WTC11 (cell line): ENCODE measurements at regions not wholly inside any gene's neighbourhood (a gene's known extent, or its start where the extent isn't known, plus 50 kb on each side); places are given as distances from the start of the nearest gene placed in this dataset.

Source experiments
- ATAC-seq: fragments of 200-7000 bp; cut with Tn5 transposase; 2 replicates; pipeline ENCODE4 v1.10.0; 2021; ENCODE audit warnings: mild to moderate bottlenecking, moderate library complexity
- CTCF ChIA-PET: fragments of 300-600 bp; sonication (Branson Sonifier 250); formaldehyde crosslinking; loops from one replicate; lab custom pipeline; 2021; ENCODE audit warnings: antibody characterized with exemption; lab: Charles Lee
- POLR2A ChIA-PET: fragments of 350-600 bp; sonication (Branson Sonifier 250); formaldehyde crosslinking; loops from one replicate; lab custom pipeline; 2021; ENCODE audit warnings: antibody characterized with exemption; lab: Charles Lee
- DNase-seq: peaks from one replicate; pipeline ENCODE4 v3.0.0; 2021; ENCODE audit warnings: low spot score
- H3K27ac Mint-ChIP-seq: 2 replicates; pipeline ENCODE4 v1.8.0; 2021; ENCODE audit warnings: mixed read lengths
- H3K27me3 Mint-ChIP-seq: 2 replicates; pipeline ENCODE4 v1.8.0; 2021; ENCODE audit warnings: low read depth, mild to moderate bottlenecking, moderate library complexity, mixed read lengths
- H3K36me3 Mint-ChIP-seq: 2 replicates; pipeline ENCODE4 v1.8.0; 2021; ENCODE audit warnings: mixed read lengths
- H3K4me1 Mint-ChIP-seq: 2 replicates; pipeline ENCODE4 v1.8.0; 2022; ENCODE audit warnings: mixed read lengths
- H3K4me3 Mint-ChIP-seq: 2 replicates; pipeline ENCODE4 v1.8.0; 2021; ENCODE audit warnings: mild to moderate bottlenecking, moderate library complexity, mixed read lengths
- H3K9me3 Mint-ChIP-seq: 2 replicates; pipeline ENCODE4 v1.8.0; 2021; ENCODE audit warnings: mixed read lengths
- ETV6 ChIP-seq: sonication (generic); formaldehyde crosslinking; IDR thresholded peaks from 2 replicates; pipeline ENCODE4 v1.8.1; 2022; ENCODE audit warnings: mild to moderate bottlenecking, missing genetic modification reagents
- FOXK1 ChIP-seq: sonication (generic); formaldehyde crosslinking; IDR thresholded peaks from 2 replicates; pipeline ENCODE4 v1.8.0; 2022; ENCODE audit warnings: mild to moderate bottlenecking, moderate library complexity, missing genetic modification reagents
- GRHL2 ChIP-seq: fragments of 250-450 bp; sonication (Bioruptor Pico); IDR thresholded peaks from 2 replicates; pipeline ENCODE4 v1.8.0; 2022; ENCODE audit warnings: mild to moderate bottlenecking, moderate library complexity; ENCODE audit not compliant: insufficient replicate concordance, severe bottlenecking
- MXD4 ChIP-seq: fragments of 250-450 bp; sonication (Bioruptor Pico); IDR thresholded peaks from 2 replicates; pipeline ENCODE4 v1.8.0; 2021; ENCODE audit warnings: mild to moderate bottlenecking, moderate library complexity, borderline replicate concordance
- NFYB ChIP-seq: sonication (generic); formaldehyde crosslinking; conservative IDR thresholded peaks from 2 replicates; pipeline ENCODE4 v1.8.0; 2022; ENCODE audit warnings: low read depth, missing genetic modification reagents
- NR1H2 ChIP-seq: sonication (generic); formaldehyde crosslinking; IDR thresholded peaks from 2 replicates; pipeline ENCODE4 v1.9.0; 2021; ENCODE audit warnings: mild to moderate bottlenecking, moderate library complexity, missing genetic modification reagents
- NR2C2 ChIP-seq: sonication (generic); formaldehyde crosslinking; IDR thresholded peaks from 2 replicates; pipeline ENCODE4 v1.8.0; 2022; ENCODE audit warnings: mild to moderate bottlenecking, missing genetic modification reagents
- RORB ChIP-seq: fragments of 250-450 bp; sonication (Bioruptor Pico); IDR thresholded peaks from 2 replicates; pipeline ENCODE4 v1.9.0; 2021; ENCODE audit warnings: mild to moderate bottlenecking
- SMAD3 ChIP-seq: sonication (generic); formaldehyde crosslinking; IDR thresholded peaks from 2 replicates; pipeline ENCODE4 v1.8.0; 2022; ENCODE audit warnings: missing genetic modification reagents, mild to moderate bottlenecking, borderline replicate concordance
- ZBTB21 ChIP-seq: sonication (generic); formaldehyde crosslinking; IDR thresholded peaks from 2 replicates; pipeline ENCODE4 v1.8.1; 2023; ENCODE audit warnings: mild to moderate bottlenecking, missing genetic modification reagents, borderline replicate concordance
- ZNF232 ChIP-seq: sonication (generic); formaldehyde crosslinking; IDR thresholded peaks from 2 replicates; pipeline ENCODE4 v1.8.0; 2022; ENCODE audit warnings: mild to moderate bottlenecking, missing genetic modification reagents
- TF ChIP-seq, protein P1 (sequence below): sonication (generic); formaldehyde crosslinking; IDR thresholded peaks from 2 replicates; pipeline ENCODE4 v1.8.1; 2023; ENCODE audit warnings: mild to moderate bottlenecking, missing genetic modification reagents, moderate library complexity
- TF ChIP-seq, protein P2 (sequence below): sonication (generic); formaldehyde crosslinking; IDR thresholded peaks from 2 replicates; pipeline ENCODE4 v1.8.1; 2023; ENCODE audit warnings: mild to moderate bottlenecking, missing genetic modification reagents, moderate library complexity
- TF ChIP-seq, protein P3 (sequence below): fragments of 250-450 bp; sonication (Bioruptor Pico); IDR thresholded peaks from 2 replicates; pipeline ENCODE4 v1.8.0; 2021; ENCODE audit warnings: mild to moderate bottlenecking
- TF ChIP-seq, protein P4 (sequence below): sonication (generic); formaldehyde crosslinking; IDR thresholded peaks from 2 replicates; pipeline ENCODE4 v1.8.1; 2022; ENCODE audit warnings: missing genetic modification reagents, borderline replicate concordance
- TF ChIP-seq, protein P5 (sequence below): fragments of 250-450 bp; sonication (Bioruptor Pico); IDR thresholded peaks from 2 replicates; pipeline ENCODE4 v1.9.0; 2021; ENCODE audit warnings: mild to moderate bottlenecking
- TF ChIP-seq, protein P6 (sequence below): fragments of 250-450 bp; sonication (Bioruptor Pico); IDR thresholded peaks from 2 replicates; pipeline ENCODE4 v1.9.0; 2021; ENCODE audit warnings: moderate library complexity, mild to moderate bottlenecking, inconsistent platforms, borderline replicate concordance
- TF ChIP-seq, protein P7 (sequence below): sonication (generic); formaldehyde crosslinking; IDR thresholded peaks from 2 replicates; pipeline ENCODE4 v1.8.0; 2022; ENCODE audit warnings: mild to moderate bottlenecking, missing genetic modification reagents
- TF ChIP-seq, protein P8 (sequence below): sonication (generic); formaldehyde crosslinking; IDR thresholded peaks from 2 replicates; pipeline ENCODE4 v1.8.1; 2022; ENCODE audit warnings: low read depth, missing genetic modification reagents, borderline replicate concordance
- TF ChIP-seq, protein P9 (sequence below): sonication (generic); formaldehyde crosslinking; IDR thresholded peaks from 2 replicates; pipeline ENCODE4 v1.8.0; 2023; ENCODE audit warnings: mild to moderate bottlenecking, missing genetic modification reagents
- TF ChIP-seq, protein P10 (sequence below): sonication (generic); formaldehyde crosslinking; IDR thresholded peaks from 2 replicates; pipeline ENCODE4 v1.8.1; 2023; ENCODE audit warnings: mild to moderate bottlenecking, missing genetic modification reagents

DNA sequence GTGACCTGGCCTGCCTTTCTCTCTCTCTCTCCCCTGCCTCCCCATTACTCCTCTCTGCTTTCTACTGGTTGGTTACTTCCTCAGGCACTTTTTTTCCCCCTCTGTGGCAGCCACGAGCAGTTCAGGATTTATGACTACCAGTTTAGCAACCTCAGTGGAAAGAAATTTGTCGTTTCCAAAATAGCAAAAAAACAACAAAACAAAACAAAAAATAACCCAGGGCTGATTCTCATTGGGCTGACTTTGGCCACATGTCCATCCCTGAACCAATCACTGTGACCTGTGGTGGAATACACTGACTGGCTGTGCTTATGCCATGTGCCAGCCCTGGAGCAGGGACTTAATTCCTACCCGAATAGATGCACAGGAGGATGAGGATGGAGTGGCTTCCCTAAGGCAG, 137.4 kb downstream of the TFAP2C start:
- ATAC-seq: no peak
- peaks cover 2% of the 10 kb centered on the region; the same call in 1 of the 2 replicates for H3K27me3 Mint-ChIP-seq
- TF ChIP-seq, protein P1, sequence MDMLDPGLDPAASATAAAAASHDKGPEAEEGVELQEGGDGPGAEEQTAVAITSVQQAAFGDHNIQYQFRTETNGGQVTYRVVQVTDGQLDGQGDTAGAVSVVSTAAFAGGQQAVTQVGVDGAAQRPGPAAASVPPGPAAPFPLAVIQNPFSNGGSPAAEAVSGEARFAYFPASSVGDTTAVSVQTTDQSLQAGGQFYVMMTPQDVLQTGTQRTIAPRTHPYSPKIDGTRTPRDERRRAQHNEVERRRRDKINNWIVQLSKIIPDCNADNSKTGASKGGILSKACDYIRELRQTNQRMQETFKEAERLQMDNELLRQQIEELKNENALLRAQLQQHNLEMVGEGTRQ (CRISPR knock-in tag): 0 out of 2 replicates have a peak, but pooled peaks have one; percentile 44
- TF ChIP-seq FOXK1 (CRISPR knock-in tag): no peak
- TF ChIP-seq NFYB (CRISPR knock-in tag): no peak
- no peak for TF ChIP-seq GRHL2
- TF ChIP-seq, protein P2, sequence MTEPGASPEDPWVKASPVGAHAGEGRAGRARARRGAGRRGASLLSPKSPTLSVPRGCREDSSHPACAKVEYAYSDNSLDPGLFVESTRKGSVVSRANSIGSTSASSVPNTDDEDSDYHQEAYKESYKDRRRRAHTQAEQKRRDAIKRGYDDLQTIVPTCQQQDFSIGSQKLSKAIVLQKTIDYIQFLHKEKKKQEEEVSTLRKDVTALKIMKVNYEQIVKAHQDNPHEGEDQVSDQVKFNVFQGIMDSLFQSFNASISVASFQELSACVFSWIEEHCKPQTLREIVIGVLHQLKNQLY (CRISPR knock-in tag): no peak
- no peaks in the 10 kb centered on the region for H3K36me3 Mint-ChIP-seq
- H3K4me1 Mint-ChIP-seq: peaks cover 2% of the 10 kb centered on the region; the same call in 1 of the 2 replicates
- no peak overlapping the region for H3K27ac Mint-ChIP-seq
- H3K9me3 Mint-ChIP-seq: peaks cover 4% of the 10 kb centered on the region; the same call in 1 of the 2 replicates
- no peak overlapping the region for H3K4me3 Mint-ChIP-seq
- no peak for DNase-seq
- ChIA-PET POLR2A (no interaction called here), CTCF (no interaction called here)

DNA sequence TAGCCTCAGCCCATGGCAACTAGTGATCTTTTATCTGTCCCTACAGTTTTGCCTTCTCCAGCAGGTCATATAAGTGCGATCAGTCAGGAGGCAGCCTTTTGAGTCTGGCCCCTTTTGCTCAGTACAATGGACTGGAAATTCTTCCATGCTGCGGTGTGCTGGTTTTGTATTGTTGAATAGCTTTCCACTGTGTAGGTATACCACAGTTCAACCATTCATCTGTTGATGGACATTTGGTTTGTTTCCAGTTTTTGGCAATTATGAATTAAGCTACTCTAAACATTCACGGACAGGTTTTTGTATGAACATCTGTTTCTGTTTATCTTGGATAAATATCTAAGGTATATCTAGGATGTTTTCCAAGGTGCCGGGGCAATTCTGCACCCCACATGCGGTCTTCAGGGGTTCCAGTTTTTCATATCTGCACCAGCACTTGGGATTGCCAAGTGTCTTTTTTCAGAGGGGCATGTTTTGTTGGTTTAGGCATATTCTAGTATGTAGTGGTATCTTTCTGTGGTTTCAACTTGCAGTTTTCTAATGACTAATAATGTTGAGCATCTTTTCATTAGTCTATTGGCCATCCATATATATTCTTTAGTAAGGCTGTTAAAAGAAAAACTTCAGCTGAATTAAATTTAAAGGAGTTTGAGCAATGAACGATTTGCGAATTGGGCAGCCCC, 141.0 kb downstream of the TFAP2C start:
- ChIA-PET CTCF (interaction anchor here (0.6 kb wide), 1 partner anchor 101 kb away, joined by 3 read pairs; no protein-coding TSS in a partner anchor), POLR2A (no interaction called here)
- H3K27me3 Mint-ChIP-seq: peaks cover 2% of the 10 kb centered on the region
- TF ChIP-seq ZBTB21 (CRISPR knock-in tag) (no peak), SMAD3 (no peak), MXD4 (CRISPR knock-in tag) (no peak), ZNF232 (CRISPR knock-in tag) (no peak), ETV6 (no peak), NR1H2 (CRISPR knock-in tag) (no peak), RORB (CRISPR knock-in tag) (no peak), NR2C2 (CRISPR knock-in tag) (no peak)
- TF ChIP-seq, protein P3, sequence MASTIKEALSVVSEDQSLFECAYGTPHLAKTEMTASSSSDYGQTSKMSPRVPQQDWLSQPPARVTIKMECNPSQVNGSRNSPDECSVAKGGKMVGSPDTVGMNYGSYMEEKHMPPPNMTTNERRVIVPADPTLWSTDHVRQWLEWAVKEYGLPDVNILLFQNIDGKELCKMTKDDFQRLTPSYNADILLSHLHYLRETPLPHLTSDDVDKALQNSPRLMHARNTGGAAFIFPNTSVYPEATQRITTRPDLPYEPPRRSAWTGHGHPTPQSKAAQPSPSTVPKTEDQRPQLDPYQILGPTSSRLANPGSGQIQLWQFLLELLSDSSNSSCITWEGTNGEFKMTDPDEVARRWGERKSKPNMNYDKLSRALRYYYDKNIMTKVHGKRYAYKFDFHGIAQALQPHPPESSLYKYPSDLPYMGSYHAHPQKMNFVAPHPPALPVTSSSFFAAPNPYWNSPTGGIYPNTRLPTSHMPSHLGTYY (CRISPR knock-in tag): no peak
- TF ChIP-seq, protein P4, sequence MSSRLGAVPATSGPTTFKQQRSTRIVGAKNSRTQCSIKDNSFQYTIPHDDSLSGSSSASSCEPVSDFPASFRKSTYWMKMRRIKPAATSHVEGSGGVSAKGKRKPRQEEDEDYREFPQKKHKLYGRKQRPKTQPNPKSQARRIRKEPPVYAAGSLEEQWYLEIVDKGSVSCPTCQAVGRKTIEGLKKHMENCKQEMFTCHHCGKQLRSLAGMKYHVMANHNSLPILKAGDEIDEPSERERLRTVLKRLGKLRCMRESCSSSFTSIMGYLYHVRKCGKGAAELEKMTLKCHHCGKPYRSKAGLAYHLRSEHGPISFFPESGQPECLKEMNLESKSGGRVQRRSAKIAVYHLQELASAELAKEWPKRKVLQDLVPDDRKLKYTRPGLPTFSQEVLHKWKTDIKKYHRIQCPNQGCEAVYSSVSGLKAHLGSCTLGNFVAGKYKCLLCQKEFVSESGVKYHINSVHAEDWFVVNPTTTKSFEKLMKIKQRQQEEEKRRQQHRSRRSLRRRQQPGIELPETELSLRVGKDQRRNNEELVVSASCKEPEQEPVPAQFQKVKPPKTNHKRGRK (CRISPR knock-in tag): no peak
- TF ChIP-seq, protein P5, sequence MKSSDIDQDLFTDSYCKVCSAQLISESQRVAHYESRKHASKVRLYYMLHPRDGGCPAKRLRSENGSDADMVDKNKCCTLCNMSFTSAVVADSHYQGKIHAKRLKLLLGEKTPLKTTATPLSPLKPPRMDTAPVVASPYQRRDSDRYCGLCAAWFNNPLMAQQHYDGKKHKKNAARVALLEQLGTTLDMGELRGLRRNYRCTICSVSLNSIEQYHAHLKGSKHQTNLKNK (CRISPR knock-in tag): no peak
- TF ChIP-seq, protein P6, sequence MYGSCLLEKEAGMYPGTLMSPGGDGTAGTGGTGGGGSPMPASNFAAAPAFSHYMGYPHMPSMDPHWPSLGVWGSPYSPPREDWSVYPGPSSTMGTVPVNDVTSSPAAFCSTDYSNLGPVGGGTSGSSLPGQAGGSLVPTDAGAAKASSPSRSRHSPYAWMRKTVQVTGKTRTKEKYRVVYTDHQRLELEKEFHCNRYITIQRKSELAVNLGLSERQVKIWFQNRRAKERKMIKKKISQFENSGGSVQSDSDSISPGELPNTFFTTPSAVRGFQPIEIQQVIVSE (CRISPR knock-in tag): no peak
- TF ChIP-seq, protein P7, sequence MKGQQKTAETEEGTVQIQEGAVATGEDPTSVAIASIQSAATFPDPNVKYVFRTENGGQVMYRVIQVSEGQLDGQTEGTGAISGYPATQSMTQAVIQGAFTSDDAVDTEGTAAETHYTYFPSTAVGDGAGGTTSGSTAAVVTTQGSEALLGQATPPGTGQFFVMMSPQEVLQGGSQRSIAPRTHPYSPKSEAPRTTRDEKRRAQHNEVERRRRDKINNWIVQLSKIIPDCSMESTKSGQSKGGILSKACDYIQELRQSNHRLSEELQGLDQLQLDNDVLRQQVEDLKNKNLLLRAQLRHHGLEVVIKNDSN (CRISPR knock-in tag): no peak
- TF ChIP-seq, protein P8, sequence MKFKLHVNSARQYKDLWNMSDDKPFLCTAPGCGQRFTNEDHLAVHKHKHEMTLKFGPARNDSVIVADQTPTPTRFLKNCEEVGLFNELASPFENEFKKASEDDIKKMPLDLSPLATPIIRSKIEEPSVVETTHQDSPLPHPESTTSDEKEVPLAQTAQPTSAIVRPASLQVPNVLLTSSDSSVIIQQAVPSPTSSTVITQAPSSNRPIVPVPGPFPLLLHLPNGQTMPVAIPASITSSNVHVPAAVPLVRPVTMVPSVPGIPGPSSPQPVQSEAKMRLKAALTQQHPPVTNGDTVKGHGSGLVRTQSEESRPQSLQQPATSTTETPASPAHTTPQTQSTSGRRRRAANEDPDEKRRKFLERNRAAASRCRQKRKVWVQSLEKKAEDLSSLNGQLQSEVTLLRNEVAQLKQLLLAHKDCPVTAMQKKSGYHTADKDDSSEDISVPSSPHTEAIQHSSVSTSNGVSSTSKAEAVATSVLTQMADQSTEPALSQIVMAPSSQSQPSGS: no peak
- TF ChIP-seq, protein P9, sequence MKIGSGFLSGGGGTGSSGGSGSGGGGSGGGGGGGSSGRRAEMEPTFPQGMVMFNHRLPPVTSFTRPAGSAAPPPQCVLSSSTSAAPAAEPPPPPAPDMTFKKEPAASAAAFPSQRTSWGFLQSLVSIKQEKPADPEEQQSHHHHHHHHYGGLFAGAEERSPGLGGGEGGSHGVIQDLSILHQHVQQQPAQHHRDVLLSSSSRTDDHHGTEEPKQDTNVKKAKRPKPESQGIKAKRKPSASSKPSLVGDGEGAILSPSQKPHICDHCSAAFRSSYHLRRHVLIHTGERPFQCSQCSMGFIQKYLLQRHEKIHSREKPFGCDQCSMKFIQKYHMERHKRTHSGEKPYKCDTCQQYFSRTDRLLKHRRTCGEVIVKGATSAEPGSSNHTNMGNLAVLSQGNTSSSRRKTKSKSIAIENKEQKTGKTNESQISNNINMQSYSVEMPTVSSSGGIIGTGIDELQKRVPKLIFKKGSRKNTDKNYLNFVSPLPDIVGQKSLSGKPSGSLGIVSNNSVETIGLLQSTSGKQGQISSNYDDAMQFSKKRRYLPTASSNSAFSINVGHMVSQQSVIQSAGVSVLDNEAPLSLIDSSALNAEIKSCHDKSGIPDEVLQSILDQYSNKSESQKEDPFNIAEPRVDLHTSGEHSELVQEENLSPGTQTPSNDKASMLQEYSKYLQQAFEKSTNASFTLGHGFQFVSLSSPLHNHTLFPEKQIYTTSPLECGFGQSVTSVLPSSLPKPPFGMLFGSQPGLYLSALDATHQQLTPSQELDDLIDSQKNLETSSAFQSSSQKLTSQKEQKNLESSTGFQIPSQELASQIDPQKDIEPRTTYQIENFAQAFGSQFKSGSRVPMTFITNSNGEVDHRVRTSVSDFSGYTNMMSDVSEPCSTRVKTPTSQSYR (CRISPR knock-in tag): no peak
- TF ChIP-seq, protein P10, sequence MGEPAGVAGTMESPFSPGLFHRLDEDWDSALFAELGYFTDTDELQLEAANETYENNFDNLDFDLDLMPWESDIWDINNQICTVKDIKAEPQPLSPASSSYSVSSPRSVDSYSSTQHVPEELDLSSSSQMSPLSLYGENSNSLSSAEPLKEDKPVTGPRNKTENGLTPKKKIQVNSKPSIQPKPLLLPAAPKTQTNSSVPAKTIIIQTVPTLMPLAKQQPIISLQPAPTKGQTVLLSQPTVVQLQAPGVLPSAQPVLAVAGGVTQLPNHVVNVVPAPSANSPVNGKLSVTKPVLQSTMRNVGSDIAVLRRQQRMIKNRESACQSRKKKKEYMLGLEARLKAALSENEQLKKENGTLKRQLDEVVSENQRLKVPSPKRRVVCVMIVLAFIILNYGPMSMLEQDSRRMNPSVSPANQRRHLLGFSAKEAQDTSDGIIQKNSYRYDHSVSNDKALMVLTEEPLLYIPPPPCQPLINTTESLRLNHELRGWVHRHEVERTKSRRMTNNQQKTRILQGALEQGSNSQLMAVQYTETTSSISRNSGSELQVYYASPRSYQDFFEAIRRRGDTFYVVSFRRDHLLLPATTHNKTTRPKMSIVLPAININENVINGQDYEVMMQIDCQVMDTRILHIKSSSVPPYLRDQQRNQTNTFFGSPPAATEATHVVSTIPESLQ: no peak

More for the DNA sequence above, 141.0 kb downstream of the TFAP2C start:
- Mint-ChIP-seq H3K4me3 (no peak overlapping the region), H3K27ac (no peak overlapping the region), H3K9me3 (no peaks in the 10 kb centered on the region), H3K36me3 (no peaks in the 10 kb centered on the region), H3K4me1 (peaks cover 20% of the 10 kb centered on the region)
- no peak for ATAC-seq
- no peak for DNase-seq
